Nephron (organoid): ENCODE measurements at regions not wholly inside any gene's neighbourhood (a gene's known extent, or its start where the extent isn't known, plus 50 kb on each side); places are given as distances from the start of the nearest gene placed in this dataset.

Source experiments
- H3K27ac Mint-ChIP-seq, 3 experiments: 2 replicates each; pipeline ENCODE4 v1.8.0; 2020; ENCODE audit warnings: mixed read lengths in 3 of 3, mild to moderate bottlenecking in 2 of 3, moderate library complexity in 1 of 3
- H3K27me3 Mint-ChIP-seq: 2 replicates; pipeline ENCODE4 v1.8.0; 2021; ENCODE audit warnings: low read depth, mild to moderate bottlenecking, moderate library complexity, mixed read lengths
- H3K36me3 Mint-ChIP-seq: 2 replicates; pipeline ENCODE4 v1.8.0; 2020; ENCODE audit warnings: low read depth, mixed read lengths
- H3K4me1 Mint-ChIP-seq: 2 replicates; pipeline ENCODE4 v1.8.0; 2020; ENCODE audit warnings: mixed read lengths
- H3K4me3 Mint-ChIP-seq, 3 experiments: 2 replicates each; pipeline ENCODE4 v1.8.0; 2020; ENCODE audit warnings: mild to moderate bottlenecking in 3 of 3, mixed read lengths in 3 of 3, moderate library complexity in 2 of 3
- H3K9me3 Mint-ChIP-seq: 2 replicates; pipeline ENCODE4 v1.8.0; 2020; ENCODE audit warnings: mixed read lengths
- TF ChIP-seq, protein P1 (sequence below), 3 experiments: fragments of 200-600 bp; sonication (generic); IDR thresholded peaks; one replicate each; pipeline ENCODE4 v1.5.0; 2021; ENCODE audit warnings: antibody characterized with exemption in 3 of 3; ENCODE audit not compliant: unreplicated experiment in 3 of 3

GRCh38 chr6:129923530-129924250, 62.6 kb upstream of the TMEM244 start:
- Mint-ChIP-seq H3K27me3 (no peaks in the 10 kb centered on the region), H3K4me1 (no peaks in the 10 kb centered on the region), H3K27ac (no peak overlapping the region), H3K36me3 (no peaks in the 10 kb centered on the region), H3K9me3 (no peaks in the 10 kb centered on the region), H3K4me3 (no peak overlapping the region)
- TF ChIP-seq, protein P1, sequence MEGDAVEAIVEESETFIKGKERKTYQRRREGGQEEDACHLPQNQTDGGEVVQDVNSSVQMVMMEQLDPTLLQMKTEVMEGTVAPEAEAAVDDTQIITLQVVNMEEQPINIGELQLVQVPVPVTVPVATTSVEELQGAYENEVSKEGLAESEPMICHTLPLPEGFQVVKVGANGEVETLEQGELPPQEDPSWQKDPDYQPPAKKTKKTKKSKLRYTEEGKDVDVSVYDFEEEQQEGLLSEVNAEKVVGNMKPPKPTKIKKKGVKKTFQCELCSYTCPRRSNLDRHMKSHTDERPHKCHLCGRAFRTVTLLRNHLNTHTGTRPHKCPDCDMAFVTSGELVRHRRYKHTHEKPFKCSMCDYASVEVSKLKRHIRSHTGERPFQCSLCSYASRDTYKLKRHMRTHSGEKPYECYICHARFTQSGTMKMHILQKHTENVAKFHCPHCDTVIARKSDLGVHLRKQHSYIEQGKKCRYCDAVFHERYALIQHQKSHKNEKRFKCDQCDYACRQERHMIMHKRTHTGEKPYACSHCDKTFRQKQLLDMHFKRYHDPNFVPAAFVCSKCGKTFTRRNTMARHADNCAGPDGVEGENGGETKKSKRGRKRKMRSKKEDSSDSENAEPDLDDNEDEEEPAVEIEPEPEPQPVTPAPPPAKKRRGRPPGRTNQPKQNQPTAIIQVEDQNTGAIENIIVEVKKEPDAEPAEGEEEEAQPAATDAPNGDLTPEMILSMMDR (IDR thresholded peaks at IDR 0.05; ENCODE audit: unreplicated experiment in 3 of 3): no peak

DNA sequence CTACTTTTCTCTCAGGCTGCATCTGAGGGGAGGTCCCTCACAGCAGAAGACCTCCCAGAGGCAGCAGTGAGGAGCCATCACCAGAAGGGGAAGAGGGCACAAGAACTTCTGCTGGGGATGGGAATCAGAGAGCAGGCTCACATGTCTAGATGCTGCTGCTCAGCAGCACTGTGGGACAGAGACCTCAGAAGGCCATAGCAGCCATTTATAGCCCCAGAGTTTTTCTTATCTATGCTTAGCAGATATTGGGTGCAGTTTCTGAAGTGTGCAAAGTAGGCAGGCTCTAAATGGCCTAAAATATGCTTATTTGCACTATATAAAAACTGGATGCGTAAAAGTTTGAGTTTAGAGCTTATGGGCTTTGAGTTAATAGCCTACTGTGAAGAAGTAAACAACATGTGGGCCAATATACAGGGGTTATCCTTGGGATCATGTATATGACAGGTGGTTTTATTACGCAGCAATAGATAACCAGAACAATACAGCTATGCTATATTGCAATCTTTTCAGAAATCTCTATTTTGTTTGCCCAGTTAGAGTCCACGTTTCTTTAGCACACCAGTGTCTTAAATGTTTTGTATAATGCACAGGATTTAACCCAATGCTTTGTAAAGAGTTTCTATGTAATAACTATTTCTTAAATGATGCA, 60.2 kb upstream of the TMEM244 start:
- Mint-ChIP-seq H3K9me3 (no peaks in the 10 kb centered on the region), H3K4me3 (no peak overlapping the region), H3K27me3 (no peaks in the 10 kb centered on the region), H3K36me3 (no peaks in the 10 kb centered on the region), H3K4me1 (no peaks in the 10 kb centered on the region), H3K27ac (no peak overlapping the region)
- TF ChIP-seq, protein P1 (IDR thresholded peaks at IDR 0.05; ENCODE audit: unreplicated experiment in 3 of 3): no peak

- no peaks in the 10 kb centered on the region for H3K36me3 Mint-ChIP-seq
- TF ChIP-seq, protein P1 (IDR thresholded peaks at IDR 0.05; ENCODE audit: unreplicated experiment in 3 of 3): no peak
Measured at GRCh38 chr6:129920103-129920798, 59.1 kb upstream of the TMEM244 start.

GRCh38 chr6:129911732-129912131, 50.6 kb upstream of the TMEM244 start:
- Mint-ChIP-seq H3K9me3 (peaks cover 3% of the 10 kb centered on the region), H3K36me3 (no peaks in the 10 kb centered on the region), H3K27ac (no peak overlapping the region), H3K27me3 (no peaks in the 10 kb centered on the region), H3K4me3 (no peak overlapping the region), H3K4me1 (no peaks in the 10 kb centered on the region)
- TF ChIP-seq, protein P1 (IDR thresholded peaks at IDR 0.05; ENCODE audit: unreplicated experiment in 3 of 3): no peak

More at GRCh38 chr6:129920103-129920798, 59.1 kb upstream of the TMEM244 start:
- Mint-ChIP-seq H3K4me1 (no peaks in the 10 kb centered on the region), H3K4me3 (no peak overlapping the region), H3K27me3 (no peaks in the 10 kb centered on the region), H3K27ac (no peak overlapping the region), H3K9me3 (no peaks in the 10 kb centered on the region)
